ENCODE measurements at regions not wholly inside any gene's neighbourhood (a gene's known extent, or its start where the extent isn't known, plus 50 kb on each side); places are given as distances from the start of the nearest gene placed in this dataset.

- Histone ChIP-seq H3K27me3 (ENCODE audit: control insufficient read depth in 2 of 2, insufficient read depth in 2 of 2, low read length in 2 of 2) (no peaks in the 10 kb centered on the region), H2AFZ (ENCODE audit: low read depth, low read length) (no peak overlapping the region), H3K4me1 (replicated peaks in 1 of 2; ENCODE audit: control insufficient read depth in 2 of 2, insufficient read depth in 2 of 2, low read length in 2 of 2) (no peaks in the 10 kb centered on the region), H3K9me3 (replicated peaks; ENCODE audit: control insufficient read depth, insufficient read depth, low read depth, low read length) (no peaks in the 10 kb centered on the region; the same call in 1 of the 2 replicates), H3K4me3 (no peak overlapping the region), H3K9me1 (ENCODE audit: control insufficient read depth, insufficient read depth, low read length) (no peaks in the 10 kb centered on the region), H3K4me2 (ENCODE audit: insufficient read depth, low read length) (no peak overlapping the region), H4K20me1 (replicated peaks; ENCODE audit: control insufficient read depth, insufficient read depth, low read length) (no peaks in the 10 kb centered on the region), H3K79me2 (ENCODE audit: control insufficient read depth, insufficient read depth, low read length) (no peaks in the 10 kb centered on the region), H3K9ac (ENCODE audit: insufficient read depth in 1 of 2, low read depth in 2 of 2, low read length in 2 of 2) (no peak overlapping the region), H3K36me3 (ENCODE audit: control insufficient read depth, insufficient read depth, low read length) (no peaks in the 10 kb centered on the region), H3K27ac (ENCODE audit: extremely low read depth, low read depth, low read length) (no peak overlapping the region)
- BruUV-seq (replicated peaks), result no TSS peak
- FAIRE-seq (no peak), ATAC-seq (no peak), DNase-seq (ENCODE audit: extremely low read depth in 1 of 4, low spot score in 3 of 4) (no peak)
- CTCF ChIA-PET (ENCODE audit: low intra/inter-chr PET ratio), result no interaction called here
- POLR2A ChIA-PET, result no interaction called here
- WGBS (ENCODE audit: insufficient coverage, low coverage, missing lambda C conversion rate), result 1% methylated on average over 11 of the region's 11 CpGs
- in situ Hi-C loops (cut with MboI), result no loop called here
- TF ChIP-seq POLR2B (IDR thresholded peaks at IDR 0.05; ENCODE audit: low read depth, partially characterized antibody), result no peak
- no peak for TF ChIP-seq ELF1 (tag; IDR thresholded peaks at IDR 0.05)
- TF ChIP-seq HOXB6 (CRISPR knock-in tag; IDR thresholded peaks at IDR 0.05; ENCODE audit: borderline replicate concordance), result no peak
- no peak for TF ChIP-seq C11orf30 (IDR thresholded peaks at IDR 0.05; ENCODE audit: low read depth)
- TF ChIP-seq USF1 (CRISPR knock-in tag; IDR thresholded peaks at IDR 0.05), result no peak
- no peak for TF ChIP-seq CEBPG (CRISPR knock-in tag; IDR thresholded peaks at IDR 0.05)
- no peak for TF ChIP-seq CEBPG (tag; conservative IDR thresholded peaks at IDR 0.05 in 1 of 2, IDR thresholded peaks at IDR 0.05 in 1 of 2)
- no peak for TF ChIP-seq LEF1 (IDR thresholded peaks at IDR 0.05)
- no peak for TF ChIP-seq ZBTB34 (CRISPR knock-in tag; IDR thresholded peaks at IDR 0.05)
- intact Hi-C loops (cut with micrococcal nuclease), result no loop called here
These were observed 482.5 kb downstream of the C6orf118 start for GRCh38 chr6:164826831-164827468.

Data from K562 (cell line).